Type B pancreatic cell (in vitro differentiated cells): ENCODE measurements at regions not wholly inside any gene's neighbourhood (a gene's known extent, or its start where the extent isn't known, plus 50 kb on each side); places are given as distances from the start of the nearest gene placed in this dataset.

Experiments used
- DNase-seq: peaks from one replicate; pipeline ENCODE4 v3.0.0; 2021; ENCODE audit warnings: mixed read lengths; ENCODE audit not compliant: unreplicated experiment; ENCODE audit errors: extremely low spot score
- H3K27ac Mint-ChIP-seq: 2 replicates; pipeline ENCODE4 v1.8.0; 2021; ENCODE audit warnings: mild to moderate bottlenecking, mixed read lengths
- H3K27me3 Mint-ChIP-seq: 2 replicates; pipeline ENCODE4 v1.8.0; 2021; ENCODE audit warnings: mixed read lengths
- H3K36me3 Mint-ChIP-seq: 2 replicates; pipeline ENCODE4 v1.8.0; 2021; ENCODE audit warnings: mixed read lengths
- H3K4me1 Mint-ChIP-seq: one replicate; pipeline ENCODE4 v1.8.0; 2021; ENCODE audit warnings: mixed read lengths; ENCODE audit not compliant: unreplicated experiment
- H3K4me3 Mint-ChIP-seq: 2 replicates; pipeline ENCODE4 v1.8.0; 2021; ENCODE audit warnings: mild to moderate bottlenecking, mixed read lengths
- H3K9me3 Mint-ChIP-seq: 2 replicates; pipeline ENCODE4 v1.8.0; 2021; ENCODE audit warnings: mixed read lengths
- TF ChIP-seq, protein P1 (sequence below): fragments of 200-600 bp; sonication (generic); conservative IDR thresholded peaks from 2 replicates; pipeline ENCODE4 v1.5.0; 2021; ENCODE audit warnings: antibody characterized with exemption, mild to moderate bottlenecking

DNA sequence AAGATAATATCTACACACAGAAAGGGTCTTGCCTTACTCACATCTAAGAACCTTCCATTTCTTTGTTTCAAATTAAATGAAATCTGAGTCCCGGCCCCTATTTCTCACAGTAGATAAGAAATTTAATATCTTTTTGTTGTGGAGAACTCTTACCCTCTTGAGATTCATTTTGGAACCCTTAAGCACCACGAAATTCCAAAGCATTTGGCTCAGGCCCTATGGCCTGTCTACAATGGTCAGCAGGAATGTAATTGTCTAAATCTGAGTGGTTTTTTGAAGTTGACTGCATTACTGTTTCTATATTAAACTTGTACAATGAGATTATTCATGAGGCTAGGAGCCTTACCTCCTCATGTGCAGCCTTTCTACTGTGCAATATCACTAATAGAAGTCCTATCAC lies 723.3 kb downstream of the TSN start:
- no peak for DNase-seq
- Mint-ChIP-seq H3K4me1 (peaks cover 7% of the 10 kb centered on the region), H3K27me3 (no peaks in the 10 kb centered on the region), H3K27ac (no peak overlapping the region), H3K4me3 (no peak overlapping the region), H3K9me3 (peaks cover 14% of the 10 kb centered on the region), H3K36me3 (no peaks in the 10 kb centered on the region)
- TF ChIP-seq, protein P1, sequence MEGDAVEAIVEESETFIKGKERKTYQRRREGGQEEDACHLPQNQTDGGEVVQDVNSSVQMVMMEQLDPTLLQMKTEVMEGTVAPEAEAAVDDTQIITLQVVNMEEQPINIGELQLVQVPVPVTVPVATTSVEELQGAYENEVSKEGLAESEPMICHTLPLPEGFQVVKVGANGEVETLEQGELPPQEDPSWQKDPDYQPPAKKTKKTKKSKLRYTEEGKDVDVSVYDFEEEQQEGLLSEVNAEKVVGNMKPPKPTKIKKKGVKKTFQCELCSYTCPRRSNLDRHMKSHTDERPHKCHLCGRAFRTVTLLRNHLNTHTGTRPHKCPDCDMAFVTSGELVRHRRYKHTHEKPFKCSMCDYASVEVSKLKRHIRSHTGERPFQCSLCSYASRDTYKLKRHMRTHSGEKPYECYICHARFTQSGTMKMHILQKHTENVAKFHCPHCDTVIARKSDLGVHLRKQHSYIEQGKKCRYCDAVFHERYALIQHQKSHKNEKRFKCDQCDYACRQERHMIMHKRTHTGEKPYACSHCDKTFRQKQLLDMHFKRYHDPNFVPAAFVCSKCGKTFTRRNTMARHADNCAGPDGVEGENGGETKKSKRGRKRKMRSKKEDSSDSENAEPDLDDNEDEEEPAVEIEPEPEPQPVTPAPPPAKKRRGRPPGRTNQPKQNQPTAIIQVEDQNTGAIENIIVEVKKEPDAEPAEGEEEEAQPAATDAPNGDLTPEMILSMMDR: no peak

DNA sequence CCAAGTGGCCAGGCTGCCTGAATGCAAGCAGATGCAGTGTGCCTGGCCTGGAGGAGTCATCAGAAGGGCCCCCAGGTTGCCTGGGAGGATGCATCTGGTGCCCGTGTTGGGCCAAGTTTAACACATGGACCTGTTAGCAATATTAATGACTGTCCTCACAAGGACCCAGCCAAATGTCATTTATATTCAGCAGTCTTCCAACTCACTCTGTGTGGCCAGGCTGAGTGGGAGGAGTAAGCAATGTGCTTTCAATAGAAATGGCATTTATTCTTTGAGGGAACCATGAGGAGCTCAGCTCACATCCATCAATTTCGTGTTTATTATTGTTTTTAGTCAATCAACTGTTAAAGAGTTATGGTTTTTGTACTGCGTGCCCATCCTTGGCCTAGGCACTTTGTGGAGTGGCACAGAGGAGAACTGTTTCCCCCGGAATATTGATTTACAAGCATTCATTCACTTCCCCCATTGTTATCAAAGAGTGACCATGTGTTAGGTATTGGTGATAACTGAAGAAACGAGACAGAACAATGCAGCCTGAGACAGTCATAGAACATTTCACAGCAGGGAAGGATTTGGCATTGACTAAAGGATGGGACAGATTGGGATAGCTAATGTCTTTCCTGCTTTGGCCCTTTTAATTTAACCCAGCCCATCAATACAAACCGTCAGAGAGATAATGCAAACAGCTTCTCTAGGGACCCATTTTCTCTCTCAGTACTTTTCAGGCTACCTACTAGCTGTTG lies 725.2 kb downstream of the TSN start:
- DNase-seq: no peak
- Mint-ChIP-seq H3K4me3 (no peak overlapping the region), H3K4me1 (peaks cover 12% of the 10 kb centered on the region), H3K36me3 (no peaks in the 10 kb centered on the region), H3K27me3 (peaks cover 4% of the 10 kb centered on the region), H3K27ac (no peak overlapping the region), H3K9me3 (peaks cover 14% of the 10 kb centered on the region)
- TF ChIP-seq, protein P1: no peak

DNA sequence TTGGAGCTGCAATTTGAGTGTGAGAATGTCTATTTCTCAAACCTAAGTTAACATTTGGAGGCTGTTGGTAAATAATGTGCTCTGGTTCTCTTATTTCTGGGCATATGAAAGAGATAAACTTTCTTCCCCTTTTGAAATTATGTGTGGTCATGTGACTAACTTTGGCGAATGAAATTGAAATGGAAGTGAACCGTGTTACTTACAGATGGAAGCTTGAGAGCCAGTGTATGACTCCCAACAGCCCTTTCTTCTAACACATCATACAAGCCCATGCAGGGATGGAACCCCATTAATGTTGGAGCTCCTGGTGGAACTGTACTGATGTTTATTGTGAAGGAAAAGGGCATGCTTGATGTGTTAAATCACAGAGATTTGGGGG lies 725.8 kb downstream of the TSN start:
- peaks cover 14% of the 10 kb centered on the region for H3K9me3 Mint-ChIP-seq
- H3K4me3 Mint-ChIP-seq: no peak overlapping the region
- H3K4me1 Mint-ChIP-seq: peaks cover 12% of the 10 kb centered on the region
- peaks cover 4% of the 10 kb centered on the region for H3K27me3 Mint-ChIP-seq
- no peak overlapping the region for H3K27ac Mint-ChIP-seq
- TF ChIP-seq, protein P1: no peak
- H3K36me3 Mint-ChIP-seq: no peaks in the 10 kb centered on the region
- DNase-seq: no peak

DNA sequence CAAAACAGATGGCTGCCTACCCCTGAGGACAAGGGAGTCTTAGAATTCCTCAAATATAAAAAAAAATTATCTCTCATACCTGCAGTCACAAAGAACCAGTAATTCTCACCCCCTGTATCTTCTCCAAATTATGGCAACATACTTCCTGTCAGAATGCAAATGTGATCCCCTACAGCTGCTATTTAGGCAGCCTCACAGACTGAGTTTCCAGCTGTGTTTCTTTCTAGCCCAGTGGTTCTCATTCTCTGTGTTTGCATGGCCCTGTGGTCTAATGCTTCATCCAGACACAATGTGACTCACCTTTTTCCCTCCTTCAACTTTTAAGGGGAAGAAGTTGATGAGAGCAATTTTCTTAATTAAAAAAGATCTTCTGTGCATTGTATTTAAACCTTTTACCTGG lies 726.3 kb downstream of the TSN start:
- Mint-ChIP-seq H3K4me3 (no peak overlapping the region), H3K27me3 (peaks cover 4% of the 10 kb centered on the region), H3K36me3 (no peaks in the 10 kb centered on the region), H3K9me3 (peaks cover 14% of the 10 kb centered on the region), H3K27ac (no peak overlapping the region), H3K4me1 (peaks cover 12% of the 10 kb centered on the region)
- TF ChIP-seq, protein P1: no peak
- DNase-seq: no peak

DNA sequence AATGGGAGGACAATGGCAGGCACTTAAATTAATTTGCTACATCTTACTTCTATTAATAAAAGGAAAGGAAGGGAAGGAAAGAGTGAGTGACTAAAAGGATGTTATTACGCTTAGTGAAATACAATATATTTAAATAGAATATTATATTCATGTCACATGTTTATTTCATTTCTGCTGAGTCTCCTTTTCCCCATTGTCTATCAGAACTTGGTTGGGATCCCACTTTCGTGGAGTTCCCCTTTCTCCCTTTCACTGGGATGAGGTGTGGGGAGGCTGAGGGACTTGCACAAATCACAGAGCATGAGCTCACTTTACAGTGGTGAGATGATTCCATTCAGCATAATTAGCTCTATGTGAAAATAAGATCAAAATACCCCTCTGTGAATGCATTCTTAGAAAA lies 730.6 kb downstream of the TSN start:
- H3K4me1 Mint-ChIP-seq: peaks cover 21% of the 10 kb centered on the region
- no peak overlapping the region for H3K4me3 Mint-ChIP-seq
- TF ChIP-seq, protein P1: no peak
- H3K27me3 Mint-ChIP-seq: peaks cover 24% of the 10 kb centered on the region
- no peak overlapping the region for H3K27ac Mint-ChIP-seq
- no peak for DNase-seq
- peaks cover 11% of the 10 kb centered on the region for H3K9me3 Mint-ChIP-seq
- H3K36me3 Mint-ChIP-seq: peaks cover 5% of the 10 kb centered on the region
